PC-3 (cell line): ENCODE measurements at regions not wholly inside any gene's neighbourhood (a gene's known extent, or its start where the extent isn't known, plus 50 kb on each side); places are given as distances from the start of the nearest gene placed in this dataset.

Experiments
- ATAC-seq: fragments of 200-7000 bp; cut with Tn5 transposase; 2 replicates; pipeline ENCODE4 v1.9.1; 2020; ENCODE audit warnings: mild to moderate bottlenecking, moderate library complexity
- BruUV-seq: library from RNA; stranded (reverse); fragments of 400-500 nt; replicated peaks from 2 replicates; lab custom pipeline; 2021; lab: Mats Ljungman, UMichigan
- CTCF ChIA-PET: fragments of 300-600 bp; sonication (Branson Sonifier 250); formaldehyde crosslinking; loops from one replicate; lab custom pipeline; 2022; ENCODE audit warnings: antibody characterized with exemption; lab: Charles Lee
- POLR2A ChIA-PET: fragments of 300-600 bp; sonication (Branson Sonifier 250); formaldehyde crosslinking; loops from one replicate; lab custom pipeline; 2022; ENCODE audit warnings: antibody characterized with exemption; ENCODE audit not compliant: unreplicated experiment; lab: Charles Lee
- DNase-seq: peaks from one replicate; pipeline ENCODE4 v3.0.0-alpha.2; 2015
- H2AFZ ChIP-seq: fragments of 300-600 bp; sonication (generic); 2 replicates; pipeline ENCODE4 v1.6.0; 2016; ENCODE audit warnings: antibody characterized with exemption, low read length
- H3F3A ChIP-seq: fragments of 300-600 bp; sonication (generic); one replicate; pipeline ENCODE4 v1.6.0; 2017; ENCODE audit warnings: antibody characterized with exemption, low read length, control low read depth, mild to moderate bottlenecking; ENCODE audit not compliant: unreplicated experiment
- H3K27ac ChIP-seq: fragments of 300-600 bp; sonication (generic); 2 replicates; pipeline ENCODE4 v1.5.1; 2016; ENCODE audit warnings: mild to moderate bottlenecking, low read length
- H3K27me3 ChIP-seq: fragments of 300-600 bp; sonication (generic); 2 replicates; pipeline ENCODE4 v1.6.1; 2016; ENCODE audit warnings: low read length, mixed read lengths
- H3K36me3 ChIP-seq: fragments of 300-600 bp; sonication (generic); 2 replicates; pipeline ENCODE4 v1.6.1; 2016; ENCODE audit warnings: low read depth, mixed run types, low read length, mixed read lengths
- H3K4me1 ChIP-seq: fragments of 300-600 bp; sonication (generic); 2 replicates; pipeline ENCODE4 v1.5.1; 2016; ENCODE audit warnings: low read length; ENCODE audit not compliant: insufficient read depth
- H3K4me2 ChIP-seq: fragments of 300-600 bp; sonication (generic); 2 replicates; pipeline ENCODE4 v1.6.0; 2016; ENCODE audit warnings: low read length
- H3K4me3 ChIP-seq: fragments of 300-600 bp; sonication (generic); 2 replicates; pipeline ENCODE4 v1.5.1; 2016; ENCODE audit warnings: mild to moderate bottlenecking, low read length, mixed read lengths
- H3K79me2 ChIP-seq: fragments of 300-600 bp; sonication (generic); 2 replicates; pipeline ENCODE4 v1.6.1; 2017; ENCODE audit warnings: low read length, mixed read lengths
- H3K9ac ChIP-seq: fragments of 300-600 bp; sonication (generic); 2 replicates; pipeline ENCODE4 v1.6.0; 2016; ENCODE audit warnings: mild to moderate bottlenecking, low read length
- H3K9me2 ChIP-seq: fragments of 300-600 bp; sonication (generic); replicated peaks from 2 replicates; pipeline ENCODE4 v1.6.1; 2016; ENCODE audit warnings: mixed run types, low read length, mixed read lengths
- H3K9me3 ChIP-seq: fragments of 300-600 bp; sonication (generic); 2 replicates; pipeline ENCODE4 v1.6.1; 2016; ENCODE audit warnings: low read length, mixed read lengths
- H4K20me1 ChIP-seq: fragments of 300-600 bp; sonication (generic); 2 replicates; pipeline ENCODE4 v1.6.1; 2016; ENCODE audit warnings: low read length, mixed read lengths
- CTCF ChIP-seq: fragments of 300-600 bp; sonication (generic); conservative IDR thresholded peaks from 2 replicates; pipeline ENCODE4 v1.5.1; 2017; ENCODE audit warnings: antibody characterized with exemption, low read depth, mild to moderate bottlenecking, low read length
- EZH2 ChIP-seq: fragments of 300-600 bp; sonication (generic); IDR thresholded peaks from one replicate; pipeline ENCODE4 v1.6.1; 2017; ENCODE audit warnings: antibody characterized with exemption, mild to moderate bottlenecking, low read length; ENCODE audit not compliant: unreplicated experiment
- EZH2phosphoT487 ChIP-seq: fragments of 300-600 bp; sonication (generic); IDR thresholded peaks from 2 replicates; pipeline ENCODE4 v1.6.1; 2018; ENCODE audit warnings: mild to moderate bottlenecking, antibody characterized with exemption, low read length, borderline replicate concordance
- intact Hi-C: fragments of 100-400 bp; cut with micrococcal nuclease; formaldehyde crosslinking; loops from 2 replicates; pipeline ENCODE4 v1.9.0; 2023

- H2AFZ ChIP-seq: no peak overlapping the region
- no peaks in the 10 kb centered on the region for H4K20me1 ChIP-seq
- H3K9ac ChIP-seq: no peak overlapping the region
- POLR2A ChIA-PET: interaction anchor here (0.7 kb wide), 1 partner anchor 650 kb away, joined by 5 read pairs; no protein-coding TSS in a partner anchor
- no peak overlapping the region for H3K4me2 ChIP-seq
- no peaks in the 10 kb centered on the region for H3K9me3 ChIP-seq
- intact Hi-C loops: no loop called here
- BruUV-seq: no TSS peak
- no peaks in the 10 kb centered on the region for H3K4me1 ChIP-seq
- H3K27me3 ChIP-seq: no peaks in the 10 kb centered on the region
- no peak overlapping the region for H3K4me3 ChIP-seq
- ATAC-seq: no peak
- no peaks in the 10 kb centered on the region for H3K9me2 ChIP-seq
- CTCF ChIA-PET: interaction anchor here (0.6 to 0.7 kb wide), 2 partner anchors 298 to 1535 kb away, joined by 3 read pairs; no protein-coding TSS in a partner anchor
- no peaks in the 10 kb centered on the region for H3F3A ChIP-seq
- DNase-seq: no peak
- H3K79me2 ChIP-seq: no peaks in the 10 kb centered on the region
- TF ChIP-seq EZH2: no peak
- no peak for TF ChIP-seq EZH2phosphoT487
- no peak for TF ChIP-seq CTCF
- no peaks in the 10 kb centered on the region for H3K36me3 ChIP-seq
- no peak overlapping the region for H3K27ac ChIP-seq
These were observed 234.2 kb upstream of the CITED2 start for GRCh38 chr6:139608466-139609261.

- H3K9ac ChIP-seq: no peak overlapping the region
- H3K36me3 ChIP-seq: no peaks in the 10 kb centered on the region
- no peak overlapping the region for H3K4me3 ChIP-seq
- H3K4me1 ChIP-seq: no peaks in the 10 kb centered on the region
- no peaks in the 10 kb centered on the region for H3K79me2 ChIP-seq
- H4K20me1 ChIP-seq: no peaks in the 10 kb centered on the region
- POLR2A ChIA-PET: no interaction called here
- H3K9me3 ChIP-seq: no peaks in the 10 kb centered on the region
- TF ChIP-seq EZH2phosphoT487 (no peak), CTCF (no peak), EZH2 (no peak)
- no peak overlapping the region for H2AFZ ChIP-seq
- H3K27me3 ChIP-seq: no peaks in the 10 kb centered on the region
- CTCF ChIA-PET: no interaction called here
- H3K27ac ChIP-seq: no peak overlapping the region
- BruUV-seq: no TSS peak
- ATAC-seq (no peak), DNase-seq (peak; percentile 58)
- intact Hi-C loops: no loop called here
- H3K9me2 ChIP-seq: no peaks in the 10 kb centered on the region
- no peak overlapping the region for H3K4me2 ChIP-seq
- no peaks in the 10 kb centered on the region for H3F3A ChIP-seq
These were observed 230.9 kb upstream of the CITED2 start for GRCh38 chr6:139605350-139605749.

GRCh38 chr6:139603581-139603980 is 229.1 kb upstream of the CITED2 start:
- POLR2A ChIA-PET: no interaction called here
- no peaks in the 10 kb centered on the region for H3K9me3 ChIP-seq
- no peak overlapping the region for H3K27ac ChIP-seq
- no peak for TF ChIP-seq CTCF
- H3K36me3 ChIP-seq: no peaks in the 10 kb centered on the region
- no peak overlapping the region for H3K9ac ChIP-seq
- ATAC-seq: no peak
- H3K27me3 ChIP-seq: no peaks in the 10 kb centered on the region
- no peak overlapping the region for H2AFZ ChIP-seq
- no peak overlapping the region for H3K4me2 ChIP-seq
- H3K79me2 ChIP-seq: no peaks in the 10 kb centered on the region
- H4K20me1 ChIP-seq: no peaks in the 10 kb centered on the region
- no peak for DNase-seq
- intact Hi-C loops: no loop called here
- no peaks in the 10 kb centered on the region for H3F3A ChIP-seq
- H3K4me1 ChIP-seq: no peaks in the 10 kb centered on the region
- no TSS peak for BruUV-seq
- no peaks in the 10 kb centered on the region for H3K9me2 ChIP-seq
- no peak overlapping the region for H3K4me3 ChIP-seq
- CTCF ChIA-PET: no interaction called here
